Erythroblast (primary cell): ENCODE measurements at regions not wholly inside any gene's neighbourhood (a gene's known extent, or its start where the extent isn't known, plus 50 kb on each side); places are given as distances from the start of the nearest gene placed in this dataset.

Experiments used
- GATA1 ChIP-seq: IDR thresholded peaks from 2 replicates; pipeline ENCODE4 v1.6.1; 2011; ENCODE audit warnings: low read depth, mild to moderate bottlenecking, control low read depth, low read length, moderate library complexity
- POLR2A ChIP-seq: IDR thresholded peaks from 2 replicates; pipeline ENCODE4 v1.6.1; 2011; ENCODE audit warnings: mild to moderate bottlenecking, low read length

GRCh38 chr11:120043328-120043945, 94.5 kb downstream of the TRIM29 start:
- TF ChIP-seq POLR2A (no peak), GATA1 (no peak)
